ENCODE measurements at regions not wholly inside any gene's neighbourhood (a gene's known extent, or its start where the extent isn't known, plus 50 kb on each side); places are given as distances from the start of the nearest gene placed in this dataset.

DNA sequence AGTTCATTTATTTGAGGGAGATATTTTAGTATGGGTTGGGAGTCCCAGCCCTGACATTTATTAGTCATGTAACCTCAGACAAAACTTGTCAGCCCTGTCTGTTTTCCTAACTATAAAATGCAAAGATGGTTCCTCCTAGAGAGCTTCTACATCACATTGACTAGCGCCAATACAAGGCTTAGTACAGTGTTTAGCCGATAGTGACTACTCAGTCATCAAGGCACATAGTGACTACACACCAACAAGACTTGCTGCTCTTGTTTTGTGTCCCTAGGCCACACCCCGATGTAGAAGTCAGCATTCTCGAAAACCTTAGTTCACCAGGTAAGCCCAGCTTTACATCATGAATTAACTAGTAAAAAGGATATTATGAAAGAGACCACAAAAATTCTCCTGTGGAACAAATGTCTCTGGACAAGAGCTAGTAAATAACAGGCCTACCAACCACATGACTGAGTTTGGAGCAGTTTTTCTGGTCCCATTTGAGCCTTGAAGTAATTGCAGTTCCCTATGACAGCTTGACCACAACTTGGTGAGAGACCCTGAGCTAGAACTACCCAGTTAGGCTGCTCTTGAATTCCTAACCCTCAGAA, 68.8 kb downstream of the PFDN4 start:
- POLR2A ChIA-PET, result no interaction called here
- no peak overlapping the region for H3K4me3 ChIP-seq (ENCODE audit: low read depth in 2 of 2, low read length in 2 of 2)
- in situ Hi-C loops (cut with HindIII; ENCODE audit: low pct_unique_long_range_greater_than_20kb, low sequenced_read_pairs), result no loop called here
- CTCF ChIA-PET, result no interaction called here
- ATAC-seq (no peak), DNase-seq (ENCODE audit: low read depth, low spot score) (no peak)
- BruUV-seq (replicated peaks), result no TSS peak
- no peaks in the 10 kb centered on the region; the same call in 1 of the 2 replicates for H3K4me1 ChIP-seq (ENCODE audit: control insufficient read depth, insufficient read depth, low read length)
- H3K9me3 ChIP-seq (ENCODE audit: control insufficient read depth, insufficient read depth, low read depth, low read length), result no peaks in the 10 kb centered on the region
- TF ChIP-seq, protein P1, sequence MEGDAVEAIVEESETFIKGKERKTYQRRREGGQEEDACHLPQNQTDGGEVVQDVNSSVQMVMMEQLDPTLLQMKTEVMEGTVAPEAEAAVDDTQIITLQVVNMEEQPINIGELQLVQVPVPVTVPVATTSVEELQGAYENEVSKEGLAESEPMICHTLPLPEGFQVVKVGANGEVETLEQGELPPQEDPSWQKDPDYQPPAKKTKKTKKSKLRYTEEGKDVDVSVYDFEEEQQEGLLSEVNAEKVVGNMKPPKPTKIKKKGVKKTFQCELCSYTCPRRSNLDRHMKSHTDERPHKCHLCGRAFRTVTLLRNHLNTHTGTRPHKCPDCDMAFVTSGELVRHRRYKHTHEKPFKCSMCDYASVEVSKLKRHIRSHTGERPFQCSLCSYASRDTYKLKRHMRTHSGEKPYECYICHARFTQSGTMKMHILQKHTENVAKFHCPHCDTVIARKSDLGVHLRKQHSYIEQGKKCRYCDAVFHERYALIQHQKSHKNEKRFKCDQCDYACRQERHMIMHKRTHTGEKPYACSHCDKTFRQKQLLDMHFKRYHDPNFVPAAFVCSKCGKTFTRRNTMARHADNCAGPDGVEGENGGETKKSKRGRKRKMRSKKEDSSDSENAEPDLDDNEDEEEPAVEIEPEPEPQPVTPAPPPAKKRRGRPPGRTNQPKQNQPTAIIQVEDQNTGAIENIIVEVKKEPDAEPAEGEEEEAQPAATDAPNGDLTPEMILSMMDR (IDR thresholded peaks at IDR 0.05), result no peak
- TF ChIP-seq POLR2AphosphoS5 (IDR thresholded peaks at IDR 0.05; ENCODE audit: low read depth, low read length), result no peak
- intact Hi-C loops (cut with micrococcal nuclease; ENCODE audit: unreplicated experiment), result no loop called here
- H3K36me3 ChIP-seq (ENCODE audit: control insufficient read depth, insufficient read depth, low read length), result no peaks in the 10 kb centered on the region
- H3K27me3 ChIP-seq (ENCODE audit: control insufficient read depth, insufficient read depth, low read length), result no peaks in the 10 kb centered on the region
- no peak overlapping the region for H3K27ac ChIP-seq (ENCODE audit: low read length)

DNA sequence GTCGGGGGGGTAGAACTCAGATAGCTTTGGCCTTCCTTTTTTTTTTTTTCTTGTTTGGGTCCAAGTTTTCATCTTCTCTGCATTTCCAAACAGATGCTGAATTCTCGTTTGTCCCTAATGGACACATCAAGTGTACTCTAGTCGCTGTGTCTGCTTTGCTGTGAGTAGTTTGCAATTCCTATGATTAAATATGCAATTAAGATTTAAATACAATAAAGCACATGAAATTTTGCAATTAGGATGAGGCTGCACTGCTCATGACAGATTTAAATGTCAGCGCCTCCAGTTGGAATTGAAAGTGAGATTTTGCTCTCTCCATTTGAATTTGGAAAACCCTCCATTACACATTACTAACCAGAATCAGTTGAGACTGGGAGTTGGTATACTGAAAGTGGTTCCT, 70.4 kb downstream of the PFDN4 start:
- TF ChIP-seq, protein P2, sequence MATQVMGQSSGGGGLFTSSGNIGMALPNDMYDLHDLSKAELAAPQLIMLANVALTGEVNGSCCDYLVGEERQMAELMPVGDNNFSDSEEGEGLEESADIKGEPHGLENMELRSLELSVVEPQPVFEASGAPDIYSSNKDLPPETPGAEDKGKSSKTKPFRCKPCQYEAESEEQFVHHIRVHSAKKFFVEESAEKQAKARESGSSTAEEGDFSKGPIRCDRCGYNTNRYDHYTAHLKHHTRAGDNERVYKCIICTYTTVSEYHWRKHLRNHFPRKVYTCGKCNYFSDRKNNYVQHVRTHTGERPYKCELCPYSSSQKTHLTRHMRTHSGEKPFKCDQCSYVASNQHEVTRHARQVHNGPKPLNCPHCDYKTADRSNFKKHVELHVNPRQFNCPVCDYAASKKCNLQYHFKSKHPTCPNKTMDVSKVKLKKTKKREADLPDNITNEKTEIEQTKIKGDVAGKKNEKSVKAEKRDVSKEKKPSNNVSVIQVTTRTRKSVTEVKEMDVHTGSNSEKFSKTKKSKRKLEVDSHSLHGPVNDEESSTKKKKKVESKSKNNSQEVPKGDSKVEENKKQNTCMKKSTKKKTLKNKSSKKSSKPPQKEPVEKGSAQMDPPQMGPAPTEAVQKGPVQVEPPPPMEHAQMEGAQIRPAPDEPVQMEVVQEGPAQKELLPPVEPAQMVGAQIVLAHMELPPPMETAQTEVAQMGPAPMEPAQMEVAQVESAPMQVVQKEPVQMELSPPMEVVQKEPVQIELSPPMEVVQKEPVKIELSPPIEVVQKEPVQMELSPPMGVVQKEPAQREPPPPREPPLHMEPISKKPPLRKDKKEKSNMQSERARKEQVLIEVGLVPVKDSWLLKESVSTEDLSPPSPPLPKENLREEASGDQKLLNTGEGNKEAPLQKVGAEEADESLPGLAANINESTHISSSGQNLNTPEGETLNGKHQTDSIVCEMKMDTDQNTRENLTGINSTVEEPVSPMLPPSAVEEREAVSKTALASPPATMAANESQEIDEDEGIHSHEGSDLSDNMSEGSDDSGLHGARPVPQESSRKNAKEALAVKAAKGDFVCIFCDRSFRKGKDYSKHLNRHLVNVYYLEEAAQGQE (IDR thresholded peaks at IDR 0.05; ENCODE audit: insufficient read depth in 1 of 2, low read depth in 2 of 2, low read length in 1 of 2), result no peak
- TF ChIP-seq POLR2AphosphoS5 (IDR thresholded peaks at IDR 0.05; ENCODE audit: low read depth, low read length) (no peak), TCF7L2 (IDR thresholded peaks at IDR 0.05; ENCODE audit: low read depth, low read length) (no peak), SIN3A (IDR thresholded peaks at IDR 0.05; ENCODE audit: borderline replicate concordance, insufficient read depth, low read depth, low read length) (no peak)
- TF ChIP-seq, protein P1 (IDR thresholded peaks at IDR 0.05), result no peak
- no peak overlapping the region for H3K27ac ChIP-seq (ENCODE audit: low read length)
- H3K9me3 ChIP-seq (ENCODE audit: control insufficient read depth, insufficient read depth, low read depth, low read length), result no peaks in the 10 kb centered on the region
- intact Hi-C loops (cut with micrococcal nuclease; ENCODE audit: unreplicated experiment), result no loop called here
- ChIA-PET POLR2A (no interaction called here), CTCF (no interaction called here)
- no TSS peak for BruUV-seq (replicated peaks)
- H3K4me1 ChIP-seq (ENCODE audit: control insufficient read depth, insufficient read depth, low read length), result no peaks in the 10 kb centered on the region
- in situ Hi-C loops (cut with HindIII; ENCODE audit: low pct_unique_long_range_greater_than_20kb, low sequenced_read_pairs), result no loop called here
- H3K36me3 ChIP-seq (ENCODE audit: control insufficient read depth, insufficient read depth, low read length), result no peaks in the 10 kb centered on the region
- DNase-seq (ENCODE audit: low read depth, low spot score) (no peak), ATAC-seq (no peak)
- H3K27me3 ChIP-seq (ENCODE audit: control insufficient read depth, insufficient read depth, low read length), result no peaks in the 10 kb centered on the region
- H3K4me3 ChIP-seq (ENCODE audit: low read depth in 2 of 2, low read length in 2 of 2), result no peak overlapping the region
